GM23248 (cell line): ENCODE measurements at regions not wholly inside any gene's neighbourhood (a gene's known extent, or its start where the extent isn't known, plus 50 kb on each side); places are given as distances from the start of the nearest gene placed in this dataset.

Experiments
- DNase-seq: peaks from one replicate; pipeline ENCODE4 v3.0.0-alpha.2; 2015
- H2AFZ ChIP-seq: fragments of 200-600 bp; sonication (generic); 2 replicates; pipeline ENCODE4 v1.6.1; 2016; ENCODE audit warnings: antibody characterized with exemption
- H3F3A ChIP-seq: fragments of 200-600 bp; sonication (generic); 2 replicates; pipeline ENCODE4 v1.6.1; 2016; ENCODE audit warnings: mild to moderate bottlenecking, antibody characterized with exemption, mixed run types; ENCODE audit not compliant: insufficient read depth
- H3K27ac ChIP-seq: fragments of 200-600 bp; sonication (generic); 2 replicates; pipeline ENCODE4 v1.5.1; 2016; ENCODE audit warnings: mild to moderate bottlenecking
- H3K27me3 ChIP-seq: fragments of 200-600 bp; sonication (generic); replicated peaks from 2 replicates; pipeline ENCODE4 v1.6.1; 2016; ENCODE audit warnings: mild to moderate bottlenecking; ENCODE audit not compliant: insufficient read depth
- H3K36me3 ChIP-seq: fragments of 200-600 bp; sonication (generic); 2 replicates; pipeline ENCODE4 v1.6.1; 2016; ENCODE audit warnings: low read depth, mild to moderate bottlenecking
- H3K4me1 ChIP-seq: fragments of 200-600 bp; sonication (generic); 2 replicates; pipeline ENCODE4 v1.6.1; 2016; ENCODE audit warnings: mild to moderate bottlenecking; ENCODE audit not compliant: insufficient read depth
- H3K4me2 ChIP-seq: fragments of 200-600 bp; sonication (generic); one replicate; pipeline ENCODE4 v1.6.1; 2016; ENCODE audit warnings: mild to moderate bottlenecking; ENCODE audit not compliant: unreplicated experiment
- H3K4me3 ChIP-seq: fragments of 200-600 bp; sonication (generic); 2 replicates; pipeline ENCODE4 v1.5.1; 2016; ENCODE audit warnings: mild to moderate bottlenecking
- H3K79me2 ChIP-seq: fragments of 200-600 bp; sonication (generic); 2 replicates; pipeline ENCODE4 v1.6.1; 2016; ENCODE audit warnings: mild to moderate bottlenecking; ENCODE audit not compliant: insufficient read depth
- H3K9ac ChIP-seq: fragments of 200-600 bp; sonication (generic); 2 replicates; pipeline ENCODE4 v1.6.1; 2016; ENCODE audit warnings: mild to moderate bottlenecking
- H3K9me2 ChIP-seq: fragments of 200-600 bp; sonication (generic); 2 replicates; pipeline ENCODE4 v1.6.1; 2016; ENCODE audit warnings: mixed run types, mild to moderate bottlenecking, moderate library complexity; ENCODE audit not compliant: insufficient read depth
- H3K9me3 ChIP-seq: fragments of 200-600 bp; sonication (generic); one replicate; pipeline ENCODE4 v1.6.1; 2017; ENCODE audit warnings: low read depth
- H4K20me1 ChIP-seq: fragments of 200-600 bp; sonication (generic); 2 replicates; pipeline ENCODE4 v1.6.0; 2016; ENCODE audit not compliant: insufficient read depth
- EZH2 ChIP-seq: fragments of 200-600 bp; sonication (generic); IDR thresholded peaks from 2 replicates; pipeline ENCODE4 v1.6.1; 2018; ENCODE audit warnings: antibody characterized with exemption, mild to moderate bottlenecking; ENCODE audit not compliant: insufficient read depth, poor library complexity, severe bottlenecking
- EZH2phosphoT487 ChIP-seq: fragments of 200-600 bp; sonication (generic); IDR thresholded peaks from 2 replicates; pipeline ENCODE4 v1.6.1; 2018; ENCODE audit warnings: antibody characterized with exemption, moderate library complexity, mild to moderate bottlenecking, low read depth; ENCODE audit not compliant: insufficient read depth
- WGBS, 2 experiments: methylation state at CpG; one replicate each; pipeline ENCODE4 v1.1.6; 2015 to 2017; ENCODE audit warnings: low lambda C conversion rate in 2 of 2, low coverage in 1 of 2; ENCODE audit errors: missing lambda C conversion rate in 2 of 2; 5-methylcytosine and 5-hydroxymethylcytosine counted together
- in situ Hi-C: fragments of 300-500 bp; cut with MboI; formaldehyde crosslinking; loops from 2 replicates; pipeline ENCODE4 v1.15.0; 2020

DNA sequence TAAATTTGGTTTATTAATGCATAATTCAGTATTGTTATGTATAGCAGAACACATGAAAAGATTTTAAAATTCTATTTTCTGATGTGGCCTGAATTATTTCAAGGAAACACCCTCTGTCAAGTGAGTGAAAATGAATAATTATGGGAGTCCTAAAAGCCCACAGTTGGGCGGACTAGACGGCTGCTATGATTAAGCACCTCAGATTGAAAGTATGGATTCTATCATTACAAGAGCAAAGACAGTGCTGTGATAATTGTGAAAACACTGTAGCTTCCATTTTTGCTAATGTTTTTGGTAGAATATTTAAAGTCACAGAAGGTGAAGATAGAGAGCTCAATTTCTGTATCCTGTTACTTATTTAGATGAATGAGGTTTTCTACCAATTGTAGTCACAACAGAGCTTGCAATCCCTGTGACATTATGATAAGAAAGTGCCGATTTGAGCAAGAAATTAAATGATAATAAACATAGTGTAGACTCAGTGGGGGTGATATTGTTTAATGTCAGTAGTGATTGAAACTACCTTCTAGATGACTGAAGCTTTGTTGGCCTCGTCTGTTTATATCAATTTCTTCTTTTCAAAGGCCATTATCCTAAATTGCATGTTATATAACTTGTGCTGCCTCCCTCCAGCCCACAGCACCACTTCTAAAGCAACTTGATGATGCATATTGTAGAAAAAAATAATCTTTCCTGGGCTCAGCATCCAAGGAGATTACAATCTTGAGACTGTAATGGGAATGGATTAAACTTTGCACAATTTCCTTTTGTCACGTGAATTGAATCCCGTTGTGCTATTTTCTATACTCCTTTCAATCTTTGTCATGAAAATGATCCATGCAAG, 359.8 kb downstream of the BTG1 start:
- TF ChIP-seq EZH2phosphoT487 (no peak), EZH2 (no peak)
- Histone ChIP-seq H3K4me3 (no peak overlapping the region), H4K20me1 (no peaks in the 10 kb centered on the region), H3K79me2 (no peaks in the 10 kb centered on the region), H3K36me3 (no peaks in the 10 kb centered on the region), H3F3A (no peaks in the 10 kb centered on the region), H3K4me2 (no peak overlapping the region), H3K9ac (no peak overlapping the region), H3K9me3 (no peaks in the 10 kb centered on the region), H3K9me2 (no peaks in the 10 kb centered on the region), H2AFZ (no peak overlapping the region), H3K27ac (no peak overlapping the region), H3K4me1 (no peaks in the 10 kb centered on the region), H3K27me3 (no peaks in the 10 kb centered on the region)
- in situ Hi-C loops = no loop called here
- WGBS, 2 experiments = 86 to 88% methylated on average over 6 of the region's 6 CpGs
- DNase-seq = no peak

DNA sequence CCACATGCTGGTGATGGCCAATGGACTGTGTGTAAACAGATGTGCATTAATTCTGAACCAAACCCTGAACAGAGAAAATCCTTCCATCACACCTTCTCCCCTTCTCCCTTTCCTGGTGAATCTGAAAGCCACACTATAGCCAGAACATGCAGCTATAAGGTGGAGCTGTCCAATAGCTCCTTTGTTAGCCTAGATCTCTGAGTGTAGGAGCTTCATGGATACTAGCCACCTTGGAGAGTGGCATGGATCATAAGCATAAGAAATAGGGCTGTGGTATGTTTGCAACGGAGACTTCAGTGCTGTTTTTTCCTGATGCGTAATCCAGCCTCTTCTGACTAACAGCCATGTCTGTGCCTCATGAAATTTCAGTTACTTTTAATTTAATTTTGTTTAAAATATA, 364.5 kb downstream of the BTG1 start:
- Histone ChIP-seq H3F3A (peaks cover 21% of the 10 kb centered on the region), H3K4me3 (no peak overlapping the region), H3K9ac (no peak overlapping the region), H4K20me1 (no peaks in the 10 kb centered on the region), H3K9me3 (no peaks in the 10 kb centered on the region), H3K79me2 (no peaks in the 10 kb centered on the region), H3K36me3 (no peaks in the 10 kb centered on the region), H3K27me3 (no peaks in the 10 kb centered on the region), H3K9me2 (no peaks in the 10 kb centered on the region), H2AFZ (no peak overlapping the region), H3K4me2 (no peak overlapping the region), H3K4me1 (peaks cover 17% of the 10 kb centered on the region), H3K27ac (no peak overlapping the region)
- WGBS, 2 experiments = 76 to 86% methylated on average over 2 of the region's 2 CpGs
- DNase-seq = peak; percentile 42
- in situ Hi-C loops = no loop called here
- no peak for TF ChIP-seq EZH2
- TF ChIP-seq EZH2phosphoT487 = no peak

DNA sequence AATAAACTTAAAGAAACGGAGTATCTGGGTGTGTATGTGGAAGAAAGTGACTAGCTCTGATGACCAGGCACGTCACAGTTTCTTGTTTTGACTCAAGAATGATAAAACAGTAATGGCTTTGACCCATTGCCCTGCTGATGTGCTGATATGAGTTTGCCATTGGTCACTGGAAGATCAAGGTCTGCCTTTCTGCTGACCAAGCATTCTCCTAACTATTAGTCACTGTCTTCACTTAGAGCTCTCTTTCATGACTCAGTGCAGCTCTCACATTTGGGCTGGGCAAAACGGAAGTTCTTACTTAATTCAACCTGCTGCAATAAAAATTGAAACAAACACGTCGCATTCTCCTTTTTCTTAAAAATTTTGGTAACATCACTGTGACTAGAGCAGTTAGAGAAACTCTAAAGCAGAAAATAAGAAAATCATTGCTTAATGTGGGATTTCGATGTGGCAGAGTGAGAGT, 366.7 kb downstream of the BTG1 start:
- H3K9me3 ChIP-seq = no peaks in the 10 kb centered on the region
- H3K4me1 ChIP-seq = peaks cover 25% of the 10 kb centered on the region
- no peaks in the 10 kb centered on the region for H3K9me2 ChIP-seq
- peak overlapping the region; percentile 59 for H3K4me3 ChIP-seq
- H2AFZ ChIP-seq = peak overlapping the region; percentile 54
- H3K79me2 ChIP-seq = no peaks in the 10 kb centered on the region
- peak overlapping the region; percentile 72 for H3K27ac ChIP-seq
- H3K36me3 ChIP-seq = no peaks in the 10 kb centered on the region
- peak overlapping the region; percentile 53; the same call in 1 of the 2 replicates for H3K9ac ChIP-seq
- WGBS, 2 experiments = 2% methylated on average over 6 of the region's 6 CpGs
- TF ChIP-seq EZH2 (no peak), EZH2phosphoT487 (no peak)
- peak overlapping the region; percentile 73 for H3K4me2 ChIP-seq
- H3F3A ChIP-seq = peaks cover 21% of the 10 kb centered on the region
- in situ Hi-C loops = no loop called here
- no peaks in the 10 kb centered on the region for H3K27me3 ChIP-seq
- no peaks in the 10 kb centered on the region for H4K20me1 ChIP-seq
- DNase-seq = peak; percentile 93

DNA sequence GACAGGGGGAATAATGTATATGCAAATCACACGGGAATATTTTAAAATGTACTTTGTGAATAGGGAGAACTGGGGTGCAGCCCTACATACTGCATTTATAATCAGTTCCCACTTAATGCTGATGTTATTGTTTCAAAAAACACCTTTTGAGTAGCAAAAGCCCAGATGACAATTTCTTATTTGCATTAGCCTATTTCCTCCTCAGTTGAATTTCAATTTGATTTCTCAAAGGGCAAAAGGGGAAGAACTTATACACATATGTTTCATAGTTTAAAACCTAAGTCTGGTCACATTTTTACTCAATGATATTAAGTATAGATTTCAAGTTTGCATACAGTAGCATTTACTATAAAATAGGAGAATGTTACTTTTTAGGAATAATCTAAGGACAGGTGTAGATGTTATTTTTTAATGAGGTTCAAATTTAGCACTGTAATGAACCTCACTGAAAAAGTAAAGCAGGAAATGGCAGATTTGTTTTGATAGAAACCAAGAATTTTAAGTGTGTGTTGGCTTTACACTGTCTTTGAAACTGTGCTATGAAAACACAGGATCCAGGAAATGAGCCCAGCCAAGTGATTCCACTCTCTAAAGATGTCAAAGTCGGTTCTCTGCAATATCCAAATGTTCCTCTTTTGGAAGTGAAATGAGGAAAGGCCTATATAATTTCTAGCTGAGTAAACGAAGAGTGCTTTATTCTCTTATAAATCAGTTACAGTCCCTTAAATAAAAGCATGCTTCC, 367.4 kb downstream of the BTG1 start:
- no peaks in the 10 kb centered on the region for H3K36me3 ChIP-seq
- peak overlapping the region; percentile 73 for H3K4me2 ChIP-seq
- peaks cover 26% of the 10 kb centered on the region for H3K4me1 ChIP-seq
- no peaks in the 10 kb centered on the region for H3K9me2 ChIP-seq
- peak overlapping the region; percentile 53 for H3K9ac ChIP-seq
- H3K9me3 ChIP-seq = no peaks in the 10 kb centered on the region
- H3K4me3 ChIP-seq = peak overlapping the region; percentile 59
- 9 to 23% methylated on average over 3 of the region's 3 CpGs for WGBS, 2 experiments
- peak overlapping the region; percentile 72 for H3K27ac ChIP-seq
- H2AFZ ChIP-seq = peak overlapping the region; percentile 54
- DNase-seq = peak; percentile 20
- no peaks in the 10 kb centered on the region for H3K27me3 ChIP-seq
- no peaks in the 10 kb centered on the region for H4K20me1 ChIP-seq
- peaks cover 21% of the 10 kb centered on the region for H3F3A ChIP-seq
- TF ChIP-seq EZH2phosphoT487 = no peak
- no peak for TF ChIP-seq EZH2
- in situ Hi-C loops = no loop called here
- H3K79me2 ChIP-seq = no peaks in the 10 kb centered on the region
